Muscle of leg (tissue), 3 donors: ENCODE measurements at regions not wholly inside any gene's neighbourhood (a gene's known extent, or its start where the extent isn't known, plus 50 kb on each side); places are given as distances from the start of the nearest gene placed in this dataset.
"Not testable (repeated sequence)": the region's sequence is repeated elsewhere in the genome, so short reads cannot be mapped to it uniquely, and the experiment has no call there.

Experiments used
- DNase-seq: peaks from one replicate; pipeline ENCODE4 v3.0.0; 2013
- H3K27ac ChIP-seq: one replicate; pipeline ENCODE4 v1.5.1; 2013; ENCODE audit warnings: mild to moderate bottlenecking, low read length, control low read depth
- H3K27me3 ChIP-seq: one replicate; pipeline ENCODE4 v1.6.1; 2013; ENCODE audit warnings: low read length; ENCODE audit not compliant: control insufficient read depth, insufficient read depth
- H3K36me3 ChIP-seq: one replicate; pipeline ENCODE4 v1.6.1; 2013; ENCODE audit warnings: low read length; ENCODE audit not compliant: control insufficient read depth, insufficient read depth
- H3K4me1 ChIP-seq: one replicate; pipeline ENCODE4 v1.6.1; 2013; ENCODE audit warnings: low read length; ENCODE audit not compliant: control insufficient read depth, insufficient read depth
- H3K4me3 ChIP-seq: one replicate; pipeline ENCODE4 v1.5.1; 2013; ENCODE audit warnings: low read length, control low read depth
- H3K9me3 ChIP-seq: replicated peaks from 2 replicates; pipeline ENCODE4 v1.6.1; 2013; ENCODE audit warnings: low read depth, low read length; ENCODE audit not compliant: control insufficient read depth
- WGBS: methylation state at CpG from one replicate; pipeline ENCODE4 v1.1.5; 2013; ENCODE audit warnings: missing lambda C conversion rate; ENCODE audit not compliant: insufficient coverage; 5-methylcytosine and 5-hydroxymethylcytosine counted together

GRCh38 chr3:28601291-28601690, 252.7 kb upstream of the AZI2 start:
- Histone ChIP-seq H3K36me3 (no peaks in the 10 kb centered on the region), H3K4me1 (no peaks in the 10 kb centered on the region), H3K27me3 (no peaks in the 10 kb centered on the region), H3K9me3 (no peaks in the 10 kb centered on the region), H3K27ac (no peak overlapping the region), H3K4me3 (no peak overlapping the region)
- DNase-seq: no peak
- WGBS: no CpG with 5 or more reads among the region's 4 CpGs

GRCh38 chr3:28606283-28606682, 257.7 kb upstream of the AZI2 start:
- Histone ChIP-seq H3K4me3 (no peak overlapping the region), H3K27ac (no peak overlapping the region), H3K4me1 (no peaks in the 10 kb centered on the region), H3K9me3 (no peaks in the 10 kb centered on the region), H3K27me3 (no peaks in the 10 kb centered on the region), H3K36me3 (no peaks in the 10 kb centered on the region)
- DNase-seq: no peak
- no CpG with 5 or more reads among the region's 2 CpGs for WGBS

GRCh38 chr3:28612232-28612631, 263.6 kb upstream of the AZI2 start:
- no peak overlapping the region for H3K4me3 ChIP-seq
- DNase-seq: peak; percentile 40
- H3K27me3 ChIP-seq: no peaks in the 10 kb centered on the region
- no peaks in the 10 kb centered on the region for H3K4me1 ChIP-seq
- no peaks in the 10 kb centered on the region for H3K36me3 ChIP-seq
- H3K27ac ChIP-seq: peak overlapping the region; percentile 33
- no peaks in the 10 kb centered on the region for H3K9me3 ChIP-seq

- no peaks in the 10 kb centered on the region for H3K9me3 ChIP-seq
- no peaks in the 10 kb centered on the region for H3K27me3 ChIP-seq
- WGBS: no CpG with 5 or more reads among the region's 6 CpGs
- H3K4me1 ChIP-seq: no peaks in the 10 kb centered on the region
- no peak overlapping the region for H3K27ac ChIP-seq
- H3K36me3 ChIP-seq: no peaks in the 10 kb centered on the region
- DNase-seq: no peak
- H3K4me3 ChIP-seq: no peak overlapping the region
Observed at GRCh38 chr3:28613511-28614106, 265.0 kb upstream of the AZI2 start.

- Histone ChIP-seq H3K27me3 (no peaks in the 10 kb centered on the region), H3K27ac (no peak overlapping the region), H3K36me3 (no peaks in the 10 kb centered on the region), H3K4me3 (no peak overlapping the region), H3K9me3 (no peaks in the 10 kb centered on the region), H3K4me1 (no peaks in the 10 kb centered on the region)
- WGBS: no CpG with 5 or more reads among the region's 5 CpGs
- DNase-seq: no peak
Observed at GRCh38 chr3:28615071-28615470, 266.4 kb upstream of the AZI2 start.

GRCh38 chr3:28615971-28616370, 267.3 kb upstream of the AZI2 start:
- WGBS: no CpG with 5 or more reads among the region's 2 CpGs
- peak; percentile 35 for DNase-seq
- Histone ChIP-seq H3K9me3 (peaks cover 2% of the 10 kb centered on the region), H3K4me3 (no peak overlapping the region), H3K27me3 (no peaks in the 10 kb centered on the region), H3K36me3 (no peaks in the 10 kb centered on the region), H3K27ac (no peak overlapping the region), H3K4me1 (no peaks in the 10 kb centered on the region)

- WGBS: no CpG with 5 or more reads among the region's 1 CpG
- Histone ChIP-seq H3K27ac (no peak overlapping the region), H3K27me3 (no peaks in the 10 kb centered on the region), H3K4me3 (no peak overlapping the region), H3K36me3 (no peaks in the 10 kb centered on the region), H3K4me1 (no peaks in the 10 kb centered on the region), H3K9me3 (peaks cover 2% of the 10 kb centered on the region)
- DNase-seq: peak; percentile 27
Observed at GRCh38 chr3:28617821-28618220, 269.2 kb upstream of the AZI2 start.

GRCh38 chr3:28623106-28623505, 274.5 kb upstream of the AZI2 start:
- DNase-seq: no peak
- Histone ChIP-seq H3K27ac (no peak overlapping the region), H3K4me3 (no peak overlapping the region), H3K9me3 (peaks cover 2% of the 10 kb centered on the region), H3K4me1 (no peaks in the 10 kb centered on the region), H3K27me3 (no peaks in the 10 kb centered on the region), H3K36me3 (no peaks in the 10 kb centered on the region)
- WGBS: no CpG with 5 or more reads among the region's 5 CpGs

GRCh38 chr3:28624084-28624483, 275.5 kb upstream of the AZI2 start:
- Histone ChIP-seq H3K36me3 (no peaks in the 10 kb centered on the region), H3K4me3 (no peak overlapping the region), H3K27ac (no peak overlapping the region), H3K9me3 (peaks cover 2% of the 10 kb centered on the region), H3K27me3 (no peaks in the 10 kb centered on the region), H3K4me1 (no peaks in the 10 kb centered on the region)
- no CpG with 5 or more reads among the region's 3 CpGs for WGBS
- peak; percentile 75 for DNase-seq

GRCh38 chr3:28627843-28628242, 279.2 kb upstream of the AZI2 start:
- H3K4me3 ChIP-seq, H3K36me3 ChIP-seq, DNase-seq, H3K9me3 ChIP-seq, H3K27ac ChIP-seq, H3K27me3 ChIP-seq, H3K4me1 ChIP-seq: not testable (repeated sequence)
- WGBS: no CpG with 5 or more reads among the region's 2 CpGs

- Histone ChIP-seq H3K4me1 (no peaks in the 10 kb centered on the region), H3K9me3 (no peaks in the 10 kb centered on the region), H3K27me3 (no peaks in the 10 kb centered on the region), H3K4me3 (no peak overlapping the region), H3K27ac (no peak overlapping the region), H3K36me3 (no peaks in the 10 kb centered on the region)
- no peak for DNase-seq
- no CpG with 5 or more reads among the region's 2 CpGs for WGBS
Observed at GRCh38 chr3:28634019-28634418, 285.4 kb upstream of the AZI2 start.
